ENCODE measurements at regions not wholly inside any gene's neighbourhood (a gene's known extent, or its start where the extent isn't known, plus 50 kb on each side); places are given as distances from the start of the nearest gene placed in this dataset.

GRCh38 chr7:156019308-156019707, 207.0 kb upstream of the SHH start:
- no peak for ATAC-seq
- Histone ChIP-seq H3K4me3 (no peak overlapping the region), H3K4me1 (no peaks in the 10 kb centered on the region), H3K27me3 (peaks cover 13% of the 10 kb centered on the region), H3K27ac (no peak overlapping the region), H3K36me3 (no peaks in the 10 kb centered on the region), H3K9me3 (peaks cover 0 to 11% (median 0%) of the 10 kb centered on the region in 3 donors)
- WGBS, 2 donors (ENCODE audit: low coverage in 1 of 2), result 79 to 92% methylated on average over 5 of the region's 7 CpGs
- TF ChIP-seq POLR2AphosphoS5 (IDR thresholded peaks at IDR 0.05) (no peak), POLR2A (IDR thresholded peaks at IDR 0.05) (no peak), EP300 (IDR thresholded peaks at IDR 0.05) (no peak)
- TF ChIP-seq, protein P1, sequence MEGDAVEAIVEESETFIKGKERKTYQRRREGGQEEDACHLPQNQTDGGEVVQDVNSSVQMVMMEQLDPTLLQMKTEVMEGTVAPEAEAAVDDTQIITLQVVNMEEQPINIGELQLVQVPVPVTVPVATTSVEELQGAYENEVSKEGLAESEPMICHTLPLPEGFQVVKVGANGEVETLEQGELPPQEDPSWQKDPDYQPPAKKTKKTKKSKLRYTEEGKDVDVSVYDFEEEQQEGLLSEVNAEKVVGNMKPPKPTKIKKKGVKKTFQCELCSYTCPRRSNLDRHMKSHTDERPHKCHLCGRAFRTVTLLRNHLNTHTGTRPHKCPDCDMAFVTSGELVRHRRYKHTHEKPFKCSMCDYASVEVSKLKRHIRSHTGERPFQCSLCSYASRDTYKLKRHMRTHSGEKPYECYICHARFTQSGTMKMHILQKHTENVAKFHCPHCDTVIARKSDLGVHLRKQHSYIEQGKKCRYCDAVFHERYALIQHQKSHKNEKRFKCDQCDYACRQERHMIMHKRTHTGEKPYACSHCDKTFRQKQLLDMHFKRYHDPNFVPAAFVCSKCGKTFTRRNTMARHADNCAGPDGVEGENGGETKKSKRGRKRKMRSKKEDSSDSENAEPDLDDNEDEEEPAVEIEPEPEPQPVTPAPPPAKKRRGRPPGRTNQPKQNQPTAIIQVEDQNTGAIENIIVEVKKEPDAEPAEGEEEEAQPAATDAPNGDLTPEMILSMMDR (IDR thresholded peaks at IDR 0.05), result no peak

DNA sequence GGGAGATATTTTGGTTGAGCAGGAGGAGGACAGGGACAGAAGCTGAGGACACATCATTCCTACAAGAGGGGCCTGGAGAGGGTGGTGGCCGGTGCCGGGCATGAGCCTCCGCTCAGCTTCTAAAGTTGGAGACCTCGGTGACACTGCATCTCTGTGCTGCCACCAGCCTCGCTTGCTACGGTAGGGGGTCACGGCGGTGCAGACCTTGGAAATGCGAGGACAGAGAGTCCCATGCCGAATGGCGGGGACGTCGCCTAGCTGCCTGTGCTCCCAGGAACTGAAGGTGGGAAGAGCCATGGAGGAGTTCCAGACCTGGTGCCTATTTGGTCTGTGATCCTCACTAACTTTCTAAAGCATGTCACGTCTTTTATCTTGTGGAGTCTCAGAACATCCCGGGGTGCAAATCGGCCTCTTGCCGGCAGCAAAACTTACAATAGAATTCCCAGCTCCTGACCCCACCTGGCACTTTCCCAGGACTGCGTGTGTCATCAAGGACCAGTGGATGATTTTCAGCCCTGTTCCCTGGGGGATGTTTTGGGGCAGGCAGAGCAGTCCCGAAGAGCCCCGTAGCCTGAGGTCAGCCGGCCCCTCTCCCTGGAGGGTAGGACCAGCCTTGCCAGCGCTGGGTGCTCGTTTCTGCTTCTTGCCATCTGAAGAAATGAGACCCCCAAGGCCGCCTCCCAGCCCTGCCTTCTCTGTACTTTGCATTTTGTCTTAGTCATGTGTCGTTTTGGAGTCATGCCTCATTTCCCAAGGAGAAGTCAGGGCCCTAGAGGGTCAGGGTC, 205.8 kb upstream of the SHH start:
- no peaks in the 10 kb centered on the region for H3K4me1 ChIP-seq
- TF ChIP-seq, protein P1 (IDR thresholded peaks at IDR 0.05), result no peak
- TF ChIP-seq POLR2AphosphoS5 (IDR thresholded peaks at IDR 0.05), result no peak
- TF ChIP-seq EP300 (IDR thresholded peaks at IDR 0.05), result no peak
- TF ChIP-seq POLR2A (IDR thresholded peaks at IDR 0.05), result no peak
- peaks cover 0 to 11% (median 0%) of the 10 kb centered on the region in 3 donors for H3K9me3 ChIP-seq
- no peak overlapping the region for H3K4me3 ChIP-seq
- no peak overlapping the region for H3K27ac ChIP-seq
- no peaks in the 10 kb centered on the region for H3K36me3 ChIP-seq
- H3K27me3 ChIP-seq, result peaks cover 13% of the 10 kb centered on the region
- 82% methylated on average over 3 of the region's 25 CpGs; no CpG with 5 or more reads in 1 of the 2 donors for WGBS, 2 donors (ENCODE audit: low coverage in 1 of 2)
- no peak for ATAC-seq

DNA sequence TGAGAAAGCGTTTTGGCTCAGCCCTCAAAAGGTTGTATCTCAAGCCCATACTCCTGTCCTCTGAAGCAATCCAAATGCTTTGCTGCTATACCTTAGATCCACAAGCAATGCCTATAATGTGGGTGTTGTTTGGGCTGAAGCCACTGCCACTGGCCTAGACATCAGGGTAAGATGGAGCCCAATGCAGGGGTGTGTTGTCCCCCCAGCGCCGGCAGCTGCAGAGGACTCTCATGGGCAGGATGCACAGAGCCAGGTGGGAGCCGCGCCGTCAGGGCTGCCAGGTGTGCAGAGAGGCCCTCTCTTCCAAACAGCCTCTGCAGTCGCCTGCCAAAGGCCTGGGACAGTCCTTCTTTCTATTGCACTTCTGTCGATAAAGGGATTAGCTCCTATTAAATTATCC, 205.2 kb upstream of the SHH start:
- H3K9me3 ChIP-seq, result peaks cover 0 to 11% (median 0%) of the 10 kb centered on the region in 3 donors
- H3K4me3 ChIP-seq, result no peak overlapping the region
- ATAC-seq, result no peak
- no peaks in the 10 kb centered on the region for H3K4me1 ChIP-seq
- peaks cover 13% of the 10 kb centered on the region for H3K27me3 ChIP-seq
- H3K36me3 ChIP-seq, result no peaks in the 10 kb centered on the region
- 70 to 75% methylated on average over 6 to 8 of the region's 8 CpGs for WGBS, 2 donors (ENCODE audit: low coverage in 1 of 2)
- H3K27ac ChIP-seq, result no peak overlapping the region
- TF ChIP-seq POLR2AphosphoS5 (IDR thresholded peaks at IDR 0.05) (no peak), EP300 (IDR thresholded peaks at IDR 0.05) (no peak), POLR2A (IDR thresholded peaks at IDR 0.05) (no peak)
- TF ChIP-seq, protein P1 (IDR thresholded peaks at IDR 0.05), result no peak

DNA sequence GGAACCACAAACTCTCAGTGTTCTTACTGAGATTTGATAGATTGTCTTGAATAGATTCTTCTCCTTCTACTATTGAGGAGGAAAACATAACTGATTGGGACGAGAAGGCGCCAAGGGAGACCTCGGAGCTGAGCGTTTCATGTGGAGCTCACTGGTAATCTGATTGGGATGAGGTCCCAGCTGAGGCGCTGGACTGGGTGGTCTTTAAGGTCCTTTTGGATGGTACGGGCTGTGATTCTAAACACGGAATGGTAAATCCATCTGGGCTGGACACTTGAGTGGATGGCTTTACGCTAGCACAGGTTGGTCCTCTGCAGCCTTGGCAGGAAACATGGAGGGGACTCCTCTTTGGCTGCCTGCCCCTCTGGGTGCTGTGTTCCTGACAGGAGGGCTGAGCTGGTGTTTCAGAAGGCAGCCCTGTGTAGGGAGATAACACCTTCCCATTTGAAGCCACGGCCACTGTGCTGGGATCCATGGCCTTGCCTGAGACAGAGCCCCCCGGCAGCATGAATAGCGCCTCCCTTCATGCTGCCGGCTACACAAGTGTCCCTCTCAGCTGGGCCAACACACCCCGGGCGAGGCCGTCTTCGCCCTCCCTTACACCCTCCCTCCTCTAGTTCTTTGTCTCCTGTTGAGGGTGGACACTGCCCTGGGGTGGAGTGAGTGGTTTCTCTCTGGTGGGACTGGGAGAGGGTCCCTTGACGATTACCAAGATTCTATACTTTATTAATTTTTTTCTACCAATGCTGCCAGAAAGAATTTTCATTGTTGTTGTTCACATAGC, 203.2 kb upstream of the SHH start:
- Histone ChIP-seq H3K36me3 (no peaks in the 10 kb centered on the region), H3K4me3 (no peak overlapping the region), H3K27ac (no peak overlapping the region), H3K4me1 (no peaks in the 10 kb centered on the region), H3K9me3 (peaks cover 0 to 20% (median 0%) of the 10 kb centered on the region in 3 donors), H3K27me3 (peaks cover 13% of the 10 kb centered on the region)
- 89 to 95% methylated on average over 4 to 9 of the region's 17 CpGs for WGBS, 2 donors (ENCODE audit: low coverage in 1 of 2)
- TF ChIP-seq POLR2AphosphoS5 (IDR thresholded peaks at IDR 0.05) (no peak), EP300 (IDR thresholded peaks at IDR 0.05) (no peak), POLR2A (IDR thresholded peaks at IDR 0.05) (no peak)
- TF ChIP-seq, protein P1 (IDR thresholded peaks at IDR 0.05), result no peak
- ATAC-seq, result no peak
